SK-N-SH treated with all-trans-retinoic acid at 6 μM for 48 hours (cell line): ENCODE measurements at regions not wholly inside any gene's neighbourhood (a gene's known extent, or its start where the extent isn't known, plus 50 kb on each side); places are given as distances from the start of the nearest gene placed in this dataset.

ENCODE experiments used
- ATAC-seq: fragments of 200-7000 bp; cut with Tn5 transposase; 3 replicates; pipeline ENCODE4 v1.9.1; 2020; ENCODE audit warnings: mild to moderate bottlenecking, moderate library complexity
- ARNTL ChIP-seq: fragments of 450-650 bp; formaldehyde crosslinking; IDR thresholded peaks from 2 replicates; pipeline ENCODE4 v1.5.0; 2020; ENCODE audit warnings: low read depth, mild to moderate bottlenecking, moderate library complexity, borderline replicate concordance
- BACH2 ChIP-seq: fragments of 250-450 bp; sonication (Bioruptor Pico); IDR thresholded peaks from 2 replicates; pipeline ENCODE4 v1.9.0; 2021; ENCODE audit warnings: mild to moderate bottlenecking, borderline replicate concordance
- CSRNP3 ChIP-seq: fragments of 250-450 bp; sonication (Bioruptor Pico); IDR thresholded peaks from 2 replicates; pipeline ENCODE4 v1.5.1; 2021; ENCODE audit warnings: mild to moderate bottlenecking, moderate library complexity
- ESRRG ChIP-seq: fragments of 250-450 bp; sonication (Bioruptor Pico); IDR thresholded peaks from 2 replicates; pipeline ENCODE4 v1.6.1; 2021; ENCODE audit warnings: mild to moderate bottlenecking
- GLIS3 ChIP-seq: fragments of 250-450 bp; sonication (Bioruptor Pico); IDR thresholded peaks from 2 replicates; pipeline ENCODE4 v1.5.0; 2020; ENCODE audit warnings: mild to moderate bottlenecking, moderate library complexity
- ISL1 ChIP-seq: fragments of 250-450 bp; sonication (Bioruptor Pico); IDR thresholded peaks from 2 replicates; pipeline ENCODE4 v2.1.2; 2022; ENCODE audit warnings: mild to moderate bottlenecking, moderate library complexity
- OSR1 ChIP-seq: fragments of 250-450 bp; sonication (Bioruptor Pico); IDR thresholded peaks from 2 replicates; pipeline ENCODE4 v1.8.0; 2022; ENCODE audit warnings: moderate library complexity, mild to moderate bottlenecking, inconsistent platforms
- PATZ1 ChIP-seq: fragments of 250-450 bp; sonication (Bioruptor Pico); IDR thresholded peaks from 2 replicates; pipeline ENCODE4 v1.8.0; 2020; ENCODE audit warnings: mild to moderate bottlenecking, moderate library complexity, borderline replicate concordance
- POU6F1 ChIP-seq: fragments of 250-450 bp; sonication (Bioruptor Pico); IDR thresholded peaks from 2 replicates; pipeline ENCODE4 v1.8.0; 2021; ENCODE audit warnings: low read depth, mild to moderate bottlenecking, moderate library complexity, borderline replicate concordance
- PPARA ChIP-seq: fragments of 250-450 bp; sonication (Bioruptor Pico); IDR thresholded peaks from 2 replicates; pipeline ENCODE4 v1.5.0; 2020; ENCODE audit warnings: mild to moderate bottlenecking, borderline replicate concordance
- RARB ChIP-seq: fragments of 250-450 bp; sonication (Bioruptor Pico); IDR thresholded peaks from 2 replicates; pipeline ENCODE4 v1.8.0; 2021; ENCODE audit warnings: mild to moderate bottlenecking, moderate library complexity
- SNAI2 ChIP-seq: fragments of 250-450 bp; sonication (Bioruptor Pico); IDR thresholded peaks from 2 replicates; pipeline ENCODE4 v1.5.0; 2020; ENCODE audit warnings: mild to moderate bottlenecking, moderate library complexity
- TCF4 ChIP-seq: fragments of 250-450 bp; sonication (Bioruptor Pico); IDR thresholded peaks from 2 replicates; pipeline ENCODE4 v1.8.0; 2021; ENCODE audit warnings: mild to moderate bottlenecking, moderate library complexity, borderline replicate concordance
- TOX ChIP-seq: fragments of 250-450 bp; sonication (Bioruptor Pico); IDR thresholded peaks from 2 replicates; pipeline ENCODE4 v1.8.0; 2021; ENCODE audit warnings: mild to moderate bottlenecking, moderate library complexity, borderline replicate concordance
- TSHZ2 ChIP-seq: fragments of 250-450 bp; sonication (Bioruptor Pico); IDR thresholded peaks from 2 replicates; pipeline ENCODE4 v1.5.0; 2020; ENCODE audit warnings: mild to moderate bottlenecking, moderate library complexity
- ZC3H10 ChIP-seq: fragments of 250-450 bp; sonication (Bioruptor Pico); IDR thresholded peaks from 2 replicates; pipeline ENCODE4 v1.5.1; 2021; ENCODE audit warnings: mild to moderate bottlenecking, moderate library complexity
- ZFP3 ChIP-seq: fragments of 250-450 bp; sonication (Bioruptor Pico); IDR thresholded peaks from 2 replicates; pipeline ENCODE4 v1.5.0; 2020; ENCODE audit warnings: mild to moderate bottlenecking, moderate library complexity
- ZFP30 ChIP-seq: fragments of 450-650 bp; formaldehyde crosslinking; IDR thresholded peaks from 2 replicates; pipeline ENCODE4 v1.5.0; 2022; ENCODE audit warnings: mild to moderate bottlenecking, moderate library complexity
- ZNF565 ChIP-seq: fragments of 450-650 bp; formaldehyde crosslinking; conservative IDR thresholded peaks from 2 replicates; pipeline ENCODE4 v1.5.0; 2020; ENCODE audit warnings: low read depth, mild to moderate bottlenecking, moderate library complexity
- ZNF70 ChIP-seq: fragments of 450-650 bp; formaldehyde crosslinking; IDR thresholded peaks from 2 replicates; pipeline ENCODE4 v1.5.0; 2020; ENCODE audit warnings: mild to moderate bottlenecking, moderate library complexity
- ZNF8 ChIP-seq: fragments of 450-650 bp; formaldehyde crosslinking; IDR thresholded peaks from 2 replicates; pipeline ENCODE4 v1.5.0; 2020; ENCODE audit warnings: mild to moderate bottlenecking, moderate library complexity
- TF ChIP-seq, protein P1 (sequence below): fragments of 250-450 bp; sonication (Bioruptor Pico); IDR thresholded peaks from 2 replicates; pipeline ENCODE4 v1.5.1; 2020; ENCODE audit warnings: low read depth, mild to moderate bottlenecking, moderate library complexity

DNA sequence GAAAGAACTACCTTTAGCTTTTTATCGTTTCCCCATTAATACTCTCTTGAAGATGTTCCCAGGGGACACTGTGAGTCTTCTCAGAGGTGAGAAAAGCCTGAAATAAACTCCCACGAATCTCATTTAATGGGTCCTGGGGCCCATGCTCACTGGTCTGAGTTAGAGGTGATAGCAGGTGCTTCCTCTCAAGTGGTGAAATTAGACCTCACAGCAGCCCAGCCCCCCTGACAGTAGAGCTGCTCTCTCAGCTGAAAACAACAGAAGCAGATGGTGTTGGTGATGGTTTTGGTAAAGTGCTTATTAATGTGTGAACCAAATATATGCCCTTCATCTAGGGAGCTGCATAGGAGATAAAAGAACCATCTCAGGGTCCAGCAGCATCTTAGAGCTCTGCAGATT is 76.8 kb upstream of the VPREB1 start:
- no peak for TF ChIP-seq ZFP3 (CRISPR knock-in tag)
- ATAC-seq: no peak

GRCh38 chr22:22166941-22167713 is 77.5 kb upstream of the VPREB1 start:
- no peak for ATAC-seq
- TF ChIP-seq ZC3H10 (CRISPR knock-in tag) (no peak), PPARA (no peak), ZFP30 (no peak), RARB (CRISPR knock-in tag) (no peak), SNAI2 (CRISPR knock-in tag) (no peak), ISL1 (CRISPR knock-in tag) (no peak), ZFP3 (CRISPR knock-in tag) (no peak), ZNF565 (CRISPR knock-in tag) (no peak), CSRNP3 (CRISPR knock-in tag) (no peak), ESRRG (no peak), POU6F1 (CRISPR knock-in tag) (no peak), ZNF8 (CRISPR knock-in tag) (no peak), TCF4 (CRISPR knock-in tag) (no peak), ZNF70 (CRISPR knock-in tag) (no peak), BACH2 (CRISPR knock-in tag) (no peak), ARNTL (no peak), PATZ1 (CRISPR knock-in tag) (no peak), OSR1 (CRISPR knock-in tag) (no peak)
- TF ChIP-seq, protein P1, sequence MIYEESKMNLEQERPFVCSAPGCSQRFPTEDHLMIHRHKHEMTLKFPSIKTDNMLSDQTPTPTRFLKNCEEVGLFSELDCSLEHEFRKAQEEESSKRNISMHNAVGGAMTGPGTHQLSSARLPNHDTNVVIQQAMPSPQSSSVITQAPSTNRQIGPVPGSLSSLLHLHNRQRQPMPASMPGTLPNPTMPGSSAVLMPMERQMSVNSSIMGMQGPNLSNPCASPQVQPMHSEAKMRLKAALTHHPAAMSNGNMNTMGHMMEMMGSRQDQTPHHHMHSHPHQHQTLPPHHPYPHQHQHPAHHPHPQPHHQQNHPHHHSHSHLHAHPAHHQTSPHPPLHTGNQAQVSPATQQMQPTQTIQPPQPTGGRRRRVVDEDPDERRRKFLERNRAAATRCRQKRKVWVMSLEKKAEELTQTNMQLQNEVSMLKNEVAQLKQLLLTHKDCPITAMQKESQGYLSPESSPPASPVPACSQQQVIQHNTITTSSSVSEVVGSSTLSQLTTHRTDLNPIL: no peak

GRCh38 chr22:22165936-22166710 is 78.5 kb upstream of the VPREB1 start:
- no peak for ATAC-seq
- TF ChIP-seq TSHZ2 (no peak), TOX (CRISPR knock-in tag) (no peak), RARB (CRISPR knock-in tag) (no peak), ISL1 (CRISPR knock-in tag) (no peak), ZNF70 (CRISPR knock-in tag) (no peak), GLIS3 (CRISPR knock-in tag) (no peak), ZC3H10 (CRISPR knock-in tag) (no peak), POU6F1 (CRISPR knock-in tag) (no peak), PATZ1 (CRISPR knock-in tag) (no peak), PPARA (no peak), ZNF8 (CRISPR knock-in tag) (no peak)
